ENCODE measurements at regions not wholly inside any gene's neighbourhood (a gene's known extent, or its start where the extent isn't known, plus 50 kb on each side); places are given as distances from the start of the nearest gene placed in this dataset.

DNA sequence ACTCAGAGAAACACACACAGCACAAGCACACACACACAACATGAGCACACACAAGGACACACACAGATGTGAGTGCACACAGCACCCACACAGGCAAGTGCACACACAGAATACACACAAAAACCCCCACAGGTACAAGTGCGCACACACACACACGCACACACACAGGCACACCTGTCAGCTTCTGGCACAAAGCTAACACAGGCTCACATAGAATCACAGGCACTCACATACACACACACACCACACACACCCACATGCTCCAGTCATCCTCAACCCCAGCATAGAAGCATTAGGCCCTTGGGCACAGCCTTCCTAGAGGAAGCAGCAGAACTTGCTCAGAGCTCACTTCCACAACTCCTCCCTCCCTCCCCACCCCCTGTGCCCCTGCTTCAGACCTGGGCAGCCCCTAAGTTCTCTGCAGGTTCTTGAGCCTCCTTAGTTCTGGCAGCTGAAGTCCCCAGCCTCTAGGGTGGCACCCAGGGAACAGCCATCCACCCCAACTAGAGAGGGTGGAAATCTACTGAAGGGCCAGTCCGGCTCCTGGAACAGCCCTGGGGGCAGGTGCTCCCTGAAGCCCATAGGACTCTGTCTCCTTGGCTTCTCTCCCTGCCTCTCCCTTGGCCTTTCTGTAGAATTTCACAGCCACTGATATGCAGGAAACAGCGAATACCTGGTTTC lies 129.9 kb upstream of the VSTM2B start:
- TF ChIP-seq, protein P1, sequence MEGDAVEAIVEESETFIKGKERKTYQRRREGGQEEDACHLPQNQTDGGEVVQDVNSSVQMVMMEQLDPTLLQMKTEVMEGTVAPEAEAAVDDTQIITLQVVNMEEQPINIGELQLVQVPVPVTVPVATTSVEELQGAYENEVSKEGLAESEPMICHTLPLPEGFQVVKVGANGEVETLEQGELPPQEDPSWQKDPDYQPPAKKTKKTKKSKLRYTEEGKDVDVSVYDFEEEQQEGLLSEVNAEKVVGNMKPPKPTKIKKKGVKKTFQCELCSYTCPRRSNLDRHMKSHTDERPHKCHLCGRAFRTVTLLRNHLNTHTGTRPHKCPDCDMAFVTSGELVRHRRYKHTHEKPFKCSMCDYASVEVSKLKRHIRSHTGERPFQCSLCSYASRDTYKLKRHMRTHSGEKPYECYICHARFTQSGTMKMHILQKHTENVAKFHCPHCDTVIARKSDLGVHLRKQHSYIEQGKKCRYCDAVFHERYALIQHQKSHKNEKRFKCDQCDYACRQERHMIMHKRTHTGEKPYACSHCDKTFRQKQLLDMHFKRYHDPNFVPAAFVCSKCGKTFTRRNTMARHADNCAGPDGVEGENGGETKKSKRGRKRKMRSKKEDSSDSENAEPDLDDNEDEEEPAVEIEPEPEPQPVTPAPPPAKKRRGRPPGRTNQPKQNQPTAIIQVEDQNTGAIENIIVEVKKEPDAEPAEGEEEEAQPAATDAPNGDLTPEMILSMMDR (IDR thresholded peaks at IDR 0.05; ENCODE audit: insufficient read depth, low read length), result no peak
- TF ChIP-seq POLR2AphosphoS5 (IDR thresholded peaks at IDR 0.05; ENCODE audit: low read depth) (no peak), GABPA (IDR thresholded peaks at IDR 0.05; ENCODE audit: low read depth) (no peak)
- TF ChIP-seq, protein P2, sequence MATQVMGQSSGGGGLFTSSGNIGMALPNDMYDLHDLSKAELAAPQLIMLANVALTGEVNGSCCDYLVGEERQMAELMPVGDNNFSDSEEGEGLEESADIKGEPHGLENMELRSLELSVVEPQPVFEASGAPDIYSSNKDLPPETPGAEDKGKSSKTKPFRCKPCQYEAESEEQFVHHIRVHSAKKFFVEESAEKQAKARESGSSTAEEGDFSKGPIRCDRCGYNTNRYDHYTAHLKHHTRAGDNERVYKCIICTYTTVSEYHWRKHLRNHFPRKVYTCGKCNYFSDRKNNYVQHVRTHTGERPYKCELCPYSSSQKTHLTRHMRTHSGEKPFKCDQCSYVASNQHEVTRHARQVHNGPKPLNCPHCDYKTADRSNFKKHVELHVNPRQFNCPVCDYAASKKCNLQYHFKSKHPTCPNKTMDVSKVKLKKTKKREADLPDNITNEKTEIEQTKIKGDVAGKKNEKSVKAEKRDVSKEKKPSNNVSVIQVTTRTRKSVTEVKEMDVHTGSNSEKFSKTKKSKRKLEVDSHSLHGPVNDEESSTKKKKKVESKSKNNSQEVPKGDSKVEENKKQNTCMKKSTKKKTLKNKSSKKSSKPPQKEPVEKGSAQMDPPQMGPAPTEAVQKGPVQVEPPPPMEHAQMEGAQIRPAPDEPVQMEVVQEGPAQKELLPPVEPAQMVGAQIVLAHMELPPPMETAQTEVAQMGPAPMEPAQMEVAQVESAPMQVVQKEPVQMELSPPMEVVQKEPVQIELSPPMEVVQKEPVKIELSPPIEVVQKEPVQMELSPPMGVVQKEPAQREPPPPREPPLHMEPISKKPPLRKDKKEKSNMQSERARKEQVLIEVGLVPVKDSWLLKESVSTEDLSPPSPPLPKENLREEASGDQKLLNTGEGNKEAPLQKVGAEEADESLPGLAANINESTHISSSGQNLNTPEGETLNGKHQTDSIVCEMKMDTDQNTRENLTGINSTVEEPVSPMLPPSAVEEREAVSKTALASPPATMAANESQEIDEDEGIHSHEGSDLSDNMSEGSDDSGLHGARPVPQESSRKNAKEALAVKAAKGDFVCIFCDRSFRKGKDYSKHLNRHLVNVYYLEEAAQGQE (IDR thresholded peaks at IDR 0.05; ENCODE audit: insufficient replicate concordance, low read depth), result no peak

Data from HL-60 (cell line).